ENCODE measurements at regions not wholly inside any gene's neighbourhood (a gene's known extent, or its start where the extent isn't known, plus 50 kb on each side); places are given as distances from the start of the nearest gene placed in this dataset.

- TF ChIP-seq SIN3A (IDR thresholded peaks at IDR 0.05; ENCODE audit: borderline replicate concordance, insufficient read depth, low read length) (no peak), REST (IDR thresholded peaks at IDR 0.05; ENCODE audit: insufficient read depth in 1 of 2, low read depth in 2 of 2, low read length in 2 of 2) (no peak), TAF1 (IDR thresholded peaks at IDR 0.05; ENCODE audit: borderline replicate concordance, insufficient read depth, low read length) (no peak), POLR2AphosphoS5 (IDR thresholded peaks at IDR 0.05; ENCODE audit: low read depth, low read length) (no peak), FOXP2 (optimal IDR thresholded peaks at IDR 0.05; ENCODE audit: borderline replicate concordance, extremely low read depth, extremely low read length, insufficient read depth) (no peak)
Measured at GRCh38 chr10:33913194-33913593, 578.7 kb upstream of the NRP1 start.

GRCh38 chr10:33901166-33901565, 566.7 kb upstream of the NRP1 start:
- TF ChIP-seq REST (IDR thresholded peaks at IDR 0.05; ENCODE audit: insufficient read depth in 1 of 2, low read depth in 2 of 2, low read length in 2 of 2) (no peak), TAF1 (IDR thresholded peaks at IDR 0.05; ENCODE audit: borderline replicate concordance, insufficient read depth, low read length) (no peak), FOXP2 (optimal IDR thresholded peaks at IDR 0.05; ENCODE audit: borderline replicate concordance, extremely low read depth, extremely low read length, insufficient read depth) (no peak), POLR2AphosphoS5 (IDR thresholded peaks at IDR 0.05; ENCODE audit: low read depth, low read length) (no peak), SIN3A (IDR thresholded peaks at IDR 0.05; ENCODE audit: borderline replicate concordance, insufficient read depth, low read length) (no peak)

DNA sequence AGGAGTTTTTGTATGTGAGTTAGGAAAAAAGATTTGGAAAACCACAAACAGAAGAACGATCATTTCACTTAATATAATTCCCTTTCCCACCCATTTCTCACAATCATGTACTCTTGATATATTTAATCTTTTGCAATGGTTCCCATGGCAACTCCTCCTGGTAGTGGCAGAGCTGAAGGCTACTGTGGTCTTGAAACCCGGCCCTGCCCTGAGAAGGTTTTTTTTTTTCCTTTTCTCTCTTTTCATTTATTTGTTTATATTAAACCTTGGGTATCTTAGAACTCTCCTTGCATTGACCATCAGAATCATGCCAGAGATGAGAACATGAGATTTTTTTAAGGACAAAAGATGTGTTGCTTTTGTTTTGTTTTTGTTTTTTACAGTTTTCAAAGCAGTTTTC, 566.1 kb upstream of the NRP1 start:
- no peak for TF ChIP-seq SIN3A (IDR thresholded peaks at IDR 0.05; ENCODE audit: borderline replicate concordance, insufficient read depth, low read length)
- no peak for TF ChIP-seq FOXP2 (optimal IDR thresholded peaks at IDR 0.05; ENCODE audit: borderline replicate concordance, extremely low read depth, extremely low read length, insufficient read depth)
- TF ChIP-seq POLR2AphosphoS5 (IDR thresholded peaks at IDR 0.05; ENCODE audit: low read depth, low read length), result no peak
- no peak for TF ChIP-seq REST (IDR thresholded peaks at IDR 0.05; ENCODE audit: insufficient read depth in 1 of 2, low read depth in 2 of 2, low read length in 2 of 2)
- no peak for TF ChIP-seq TAF1 (IDR thresholded peaks at IDR 0.05; ENCODE audit: borderline replicate concordance, insufficient read depth, low read length)

DNA sequence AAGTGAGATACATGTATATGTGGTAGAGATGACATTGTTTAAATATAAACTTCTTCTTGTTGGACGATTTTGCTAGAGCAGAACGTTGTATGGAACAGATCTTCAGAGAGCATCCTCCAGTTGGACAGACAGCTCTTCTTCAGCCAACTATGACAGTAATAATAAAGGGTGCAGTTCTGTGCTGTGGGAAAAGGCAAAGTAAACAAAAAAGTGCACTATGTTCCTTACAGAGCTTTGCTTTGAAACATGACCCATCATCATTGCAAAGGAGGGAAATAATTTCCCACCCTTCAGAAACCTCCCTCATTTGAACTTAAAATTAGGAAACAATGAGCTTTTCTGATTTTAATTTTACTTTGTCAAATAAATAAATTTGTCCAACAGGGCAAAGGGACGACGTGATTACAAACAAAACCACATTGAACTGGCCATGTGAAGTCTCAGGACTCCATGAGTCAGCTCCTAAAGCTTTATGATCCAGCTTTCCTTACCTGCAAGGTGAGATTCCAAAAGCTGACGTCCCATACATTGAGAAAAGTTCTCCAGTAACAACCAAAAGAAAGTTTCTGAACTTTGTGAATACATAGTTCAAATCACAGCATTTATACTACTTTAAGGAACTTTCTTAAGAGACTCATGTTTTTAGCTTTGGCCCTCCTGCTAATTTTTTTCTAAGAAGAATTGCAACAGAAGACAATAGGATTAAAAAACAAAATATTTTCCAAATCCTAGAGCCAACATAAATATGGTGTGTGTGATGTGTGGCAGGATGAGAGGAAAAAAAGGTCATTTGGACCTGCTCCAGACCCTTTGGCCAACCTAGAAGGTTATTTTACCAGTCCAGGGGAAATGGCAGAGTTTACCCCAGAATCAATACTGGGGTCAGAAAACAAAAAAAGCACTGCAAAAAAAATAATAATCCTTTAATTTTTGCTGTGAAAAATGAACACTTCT, 565.4 kb upstream of the NRP1 start:
- no peak for TF ChIP-seq TAF1 (IDR thresholded peaks at IDR 0.05; ENCODE audit: borderline replicate concordance, insufficient read depth, low read length)
- no peak for TF ChIP-seq REST (IDR thresholded peaks at IDR 0.05; ENCODE audit: insufficient read depth in 1 of 2, low read depth in 2 of 2, low read length in 2 of 2)
- TF ChIP-seq SIN3A (IDR thresholded peaks at IDR 0.05; ENCODE audit: borderline replicate concordance, insufficient read depth, low read length), result no peak
- no peak for TF ChIP-seq FOXP2 (optimal IDR thresholded peaks at IDR 0.05; ENCODE audit: borderline replicate concordance, extremely low read depth, extremely low read length, insufficient read depth)
- no peak for TF ChIP-seq POLR2AphosphoS5 (IDR thresholded peaks at IDR 0.05; ENCODE audit: low read depth, low read length)

All from PFSK-1 (cell line).